ENCODE measurements at regions not wholly inside any gene's neighbourhood (a gene's known extent, or its start where the extent isn't known, plus 50 kb on each side); places are given as distances from the start of the nearest gene placed in this dataset.

GRCh38 chr11:70812472-70812871, 414.1 kb downstream of the CTTN start:
- no peak for DNase-seq (ENCODE audit: low read depth)

- DNase-seq (ENCODE audit: low read depth), result no peak
These were observed 415.3 kb downstream of the CTTN start for GRCh38 chr11:70813651-70814050.

GRCh38 chr11:70815485-70815832, 417.1 kb downstream of the CTTN start:
- no peak for DNase-seq (ENCODE audit: low read depth)

GRCh38 chr11:70816156-70816678, 417.9 kb downstream of the CTTN start:
- DNase-seq (ENCODE audit: low read depth), result no peak

GRCh38 chr11:70818351-70818750, 420.0 kb downstream of the CTTN start:
- no peak for DNase-seq (ENCODE audit: low read depth)

GRCh38 chr11:70819022-70819421, 420.7 kb downstream of the CTTN start:
- DNase-seq (ENCODE audit: low read depth), result no peak

GRCh38 chr11:70820311-70820710, 422.0 kb downstream of the CTTN start:
- no peak for DNase-seq (ENCODE audit: low read depth)

DNA sequence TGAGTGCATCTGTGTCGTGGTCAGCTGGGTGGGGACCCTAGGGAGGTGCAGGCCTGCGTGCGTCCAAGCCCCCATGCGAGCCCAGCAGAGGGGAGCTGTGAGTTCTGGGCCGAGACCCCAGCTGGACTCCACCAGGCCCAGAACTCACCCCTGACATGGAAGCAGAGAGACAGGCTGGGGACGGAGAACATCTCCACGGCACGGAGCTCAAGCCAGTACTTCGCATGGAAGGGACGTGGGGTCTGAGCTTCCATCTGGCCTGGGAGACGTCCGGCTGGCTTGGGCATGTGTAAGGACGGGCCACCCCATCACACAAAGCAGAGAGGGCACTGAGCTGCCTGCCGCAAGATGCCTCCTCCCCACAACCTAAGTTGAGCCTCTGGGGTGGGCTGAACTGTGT, 422.4 kb downstream of the CTTN start:
- no peak for DNase-seq (ENCODE audit: low read depth)

- no peak for DNase-seq (ENCODE audit: low read depth)
These were observed 425.4 kb downstream of the CTTN start for GRCh38 chr11:70823771-70824170.

DNA sequence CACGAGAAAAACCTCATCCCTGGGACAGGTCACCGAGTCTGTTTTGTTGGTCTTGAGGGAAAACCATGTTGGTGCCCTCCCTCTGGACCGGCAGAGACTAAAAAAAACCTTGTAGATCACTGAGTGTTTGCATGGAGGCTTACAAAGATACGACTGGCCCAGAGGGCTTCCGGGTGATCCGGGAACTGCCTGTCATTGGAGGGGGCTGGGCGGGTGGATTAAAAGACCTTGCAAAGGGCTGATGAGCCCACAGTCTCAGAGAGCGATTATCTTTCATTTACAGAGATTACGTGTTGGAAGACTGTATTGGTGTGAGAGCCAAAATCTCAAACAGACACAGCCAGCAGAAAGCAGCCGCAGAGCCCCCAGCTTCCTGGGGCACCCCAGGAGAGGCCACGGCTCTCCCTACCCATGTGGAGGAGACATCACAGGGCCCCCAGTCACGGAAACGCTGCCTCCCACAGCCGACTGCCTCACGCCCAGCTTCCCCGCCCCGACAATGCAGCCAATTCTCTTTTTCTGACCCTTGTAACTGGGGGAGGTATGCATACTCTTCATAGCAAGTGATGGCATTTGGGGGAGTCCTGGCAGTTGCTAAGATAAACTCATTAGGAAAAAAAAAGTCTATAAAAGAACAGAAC, 426.4 kb downstream of the CTTN start:
- no peak for DNase-seq (ENCODE audit: low read depth)

GRCh38 chr11:70825893-70826540, 426.4 kb downstream of the SHANK2 start:
- DNase-seq (ENCODE audit: low read depth), result no peak

DNA sequence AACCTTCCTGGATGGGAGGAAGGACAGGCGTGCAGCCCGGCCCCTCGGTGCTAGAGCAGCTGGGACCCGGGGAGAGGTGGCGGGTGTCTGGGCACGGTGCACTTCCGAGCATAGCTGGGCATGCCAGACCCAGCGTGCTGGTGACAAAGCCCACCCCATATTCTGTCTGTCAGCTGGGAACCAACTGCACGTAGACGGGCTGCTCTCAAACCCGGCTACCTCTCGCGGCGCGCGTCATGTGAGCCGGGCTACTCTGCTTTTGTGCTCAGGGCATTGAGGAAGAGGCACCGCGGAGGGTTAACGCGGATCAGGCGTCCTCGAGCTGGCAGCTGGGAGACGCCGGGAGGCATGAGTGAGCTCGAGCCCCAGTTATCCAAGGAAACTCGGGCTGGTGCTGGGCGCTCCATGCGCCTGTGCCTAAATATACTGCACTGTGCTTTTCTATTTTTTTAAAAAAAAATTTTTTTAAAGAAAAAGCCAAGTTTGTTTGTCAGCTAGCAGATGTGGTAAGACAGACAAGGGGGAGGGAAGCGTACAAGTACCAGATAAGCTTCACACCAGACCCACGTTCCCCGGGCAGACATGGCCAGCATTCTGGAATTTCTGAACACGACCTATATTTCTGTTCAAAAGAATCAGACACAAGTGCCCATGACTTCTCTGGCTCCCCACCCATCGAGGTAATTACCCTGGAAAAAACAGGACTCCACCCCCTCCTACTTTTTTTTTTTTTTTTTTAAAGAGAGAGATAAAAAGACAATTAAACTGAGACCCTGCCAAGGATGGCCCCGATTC, 425.6 kb downstream of the SHANK2 start:
- peak; percentile 2 for DNase-seq (ENCODE audit: low read depth)

DNA sequence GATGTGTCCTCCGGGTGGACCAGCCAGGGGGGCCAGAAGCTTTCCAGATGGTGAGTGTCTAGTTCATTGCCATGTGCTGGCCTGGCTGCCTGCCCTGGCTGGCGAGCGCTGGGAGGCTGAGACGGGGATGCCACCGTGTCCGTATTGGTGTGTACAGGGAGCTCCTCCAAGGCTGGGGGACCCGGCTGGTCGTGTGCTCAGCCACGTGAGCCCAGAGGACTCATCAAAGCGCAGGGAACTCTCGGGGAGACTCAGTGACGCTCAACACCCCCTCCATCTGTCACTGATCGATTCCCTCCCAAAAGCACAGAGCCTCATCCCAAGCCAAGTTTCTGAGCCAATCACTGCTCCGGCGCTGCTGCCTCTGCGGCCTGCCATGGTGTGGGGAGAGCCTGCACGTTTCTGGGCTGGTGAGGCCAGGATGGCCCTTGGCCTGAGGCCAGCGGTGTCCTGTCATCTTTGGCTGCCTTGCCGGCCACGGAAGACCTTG, 423.7 kb downstream of the SHANK2 start:
- DNase-seq (ENCODE audit: low read depth), result no peak

DNA sequence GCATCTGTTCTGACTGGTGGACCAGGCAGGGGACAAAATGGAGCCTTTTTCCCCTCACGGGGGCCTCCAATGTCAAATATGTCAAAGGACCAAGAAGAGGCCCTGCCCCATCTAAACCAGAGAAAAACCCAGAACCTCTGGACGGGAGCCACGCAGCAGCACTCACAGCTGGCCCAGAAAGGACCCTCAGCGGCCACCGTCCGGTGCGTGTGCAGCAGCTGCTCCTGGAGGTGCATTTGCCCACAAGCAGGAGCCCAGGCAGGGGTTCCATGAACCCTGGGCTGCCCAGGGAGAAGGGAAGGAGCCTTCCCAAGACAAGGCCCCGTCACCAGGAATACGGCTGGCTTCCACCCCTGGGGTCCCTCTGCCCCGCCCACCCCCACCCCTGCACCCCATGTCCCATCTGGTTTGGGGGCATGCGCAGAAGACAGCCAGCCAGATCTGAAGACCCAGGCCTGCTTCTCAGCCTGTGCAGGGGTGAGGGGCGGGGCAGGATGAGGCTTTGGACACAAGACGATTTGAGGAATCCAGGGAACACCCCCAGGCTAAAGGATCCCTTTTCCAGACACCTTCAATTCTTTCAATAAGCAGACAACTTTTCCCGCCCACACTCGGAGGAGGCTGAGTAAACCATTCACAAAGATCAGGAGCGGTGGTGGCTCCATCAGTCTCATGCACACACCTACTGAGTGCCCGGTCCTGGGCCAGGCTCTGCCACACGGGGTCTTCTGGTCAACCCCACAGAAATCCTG, 423.1 kb downstream of the SHANK2 start:
- no peak for DNase-seq (ENCODE audit: low read depth)

GRCh38 chr11:70829886-70830272, 422.5 kb downstream of the SHANK2 start:
- no peak for DNase-seq (ENCODE audit: low read depth)

GRCh38 chr11:70833011-70833410, 419.4 kb downstream of the SHANK2 start:
- no peak for DNase-seq (ENCODE audit: low read depth)

- no peak for DNase-seq (ENCODE audit: low read depth)
These were observed 418.8 kb downstream of the SHANK2 start for GRCh38 chr11:70833554-70833953.

- no peak for DNase-seq (ENCODE audit: low read depth)
These were observed 418.0 kb downstream of the SHANK2 start for GRCh38 chr11:70834277-70834940.

GRCh38 chr11:70834984-70835560, 417.3 kb downstream of the SHANK2 start:
- no peak for DNase-seq (ENCODE audit: low read depth)

DNA sequence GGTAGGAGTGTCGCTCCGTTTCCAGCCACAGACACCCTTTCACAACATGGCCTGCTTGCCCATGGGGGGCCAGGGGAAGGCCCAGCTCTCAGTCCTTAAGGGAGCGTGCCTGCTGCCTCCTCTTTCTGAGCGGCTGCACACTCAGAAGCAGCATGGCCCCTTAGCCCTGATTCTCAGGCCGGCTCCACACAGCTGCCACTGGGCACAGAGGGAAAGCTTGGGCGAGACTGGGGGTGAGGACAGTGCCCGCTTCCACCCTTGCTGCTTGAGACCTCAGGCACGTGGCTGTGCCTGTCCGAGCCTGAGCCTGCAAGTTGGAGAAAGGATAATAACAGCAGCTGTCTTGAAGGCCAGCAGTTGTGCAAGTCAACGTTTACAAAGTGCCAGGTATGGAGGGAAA, 416.3 kb downstream of the SHANK2 start:
- DNase-seq (ENCODE audit: low read depth), result no peak

DNA sequence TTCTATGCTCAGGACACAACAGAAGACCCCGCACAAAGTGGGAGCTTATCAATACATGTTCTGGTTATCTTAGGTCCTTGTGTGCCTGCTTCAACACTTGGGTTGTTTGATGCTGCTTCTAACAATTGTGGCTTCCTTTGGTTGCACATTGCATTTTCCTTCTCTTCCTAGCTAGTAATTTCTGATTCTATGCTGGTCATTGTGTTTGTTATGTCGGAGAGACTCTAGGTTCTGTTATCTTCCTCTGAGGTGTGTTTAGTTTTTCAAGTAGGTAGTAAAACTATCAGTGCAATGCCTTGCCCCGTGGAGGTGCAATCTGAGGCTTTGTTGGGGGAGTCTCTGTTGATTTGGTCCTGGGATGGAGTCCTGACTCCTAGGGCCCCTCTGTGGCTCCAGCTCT, 414.2 kb downstream of the SHANK2 start:
- DNase-seq (ENCODE audit: low read depth), result no peak
